ENCODE measurements at regions not wholly inside any gene's neighbourhood (a gene's known extent, or its start where the extent isn't known, plus 50 kb on each side); places are given as distances from the start of the nearest gene placed in this dataset.
A peak's percentile ranks its signal among the peaks of the same experiment; 100 is the strongest.
"Not testable (repeated sequence)": the region's sequence is repeated elsewhere in the genome, so short reads cannot be mapped to it uniquely, and the experiment has no call there.

- peak overlapping the region; percentile 96 for H3K27ac Mint-ChIP-seq
Observed at GRCh38 chr2:159880729-159881128, 82.7 kb upstream of the CD302 start.

DNA sequence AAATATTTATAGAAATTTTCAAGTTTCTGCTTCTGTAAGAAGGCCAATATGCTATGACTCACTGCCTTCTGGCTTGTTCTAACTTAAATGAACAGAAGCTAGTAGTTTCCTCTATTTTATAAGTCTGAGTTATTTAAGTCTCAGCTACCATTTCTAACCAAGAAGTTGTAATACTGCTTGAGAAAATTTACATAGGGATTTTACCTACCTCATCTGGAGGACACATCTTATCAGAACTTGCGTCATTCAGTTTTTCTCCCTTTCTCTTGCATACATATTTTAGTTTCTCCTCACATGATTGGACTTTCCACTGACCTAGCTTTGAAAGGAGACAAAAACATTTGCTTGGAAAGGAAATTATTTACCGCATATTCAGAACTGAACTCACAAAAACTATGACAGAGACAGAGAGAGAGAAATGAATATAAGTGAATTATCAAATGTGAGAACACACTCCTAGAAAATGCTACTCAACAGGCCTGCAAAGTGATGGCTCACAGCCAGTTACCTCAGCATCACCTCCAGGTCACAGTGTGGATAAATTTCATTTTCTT is 81.1 kb upstream of the CD302 start:
- peak overlapping the region; percentile 61 for H3K4me3 Mint-ChIP-seq
- H3K36me3 Mint-ChIP-seq (ENCODE audit: low read depth) = peaks cover 91% of the 10 kb centered on the region
- peaks cover 31% of the 10 kb centered on the region for H3K4me1 Mint-ChIP-seq
- H3K27me3 Mint-ChIP-seq = no peaks in the 10 kb centered on the region
- no peaks in the 10 kb centered on the region for H3K9me3 Mint-ChIP-seq
- H3K27ac Mint-ChIP-seq = peak overlapping the region; percentile 96
- peak; percentile 88 for ATAC-seq (replicated peaks)

More at GRCh38 chr2:159880729-159881128, 82.7 kb upstream of the CD302 start:
- no peak for ATAC-seq (replicated peaks)
- Mint-ChIP-seq H3K27me3 (no peaks in the 10 kb centered on the region), H3K4me1 (peaks cover 31% of the 10 kb centered on the region), H3K9me3 (no peaks in the 10 kb centered on the region), H3K4me3 (peak overlapping the region; percentile 61), H3K36me3 (ENCODE audit: low read depth) (peaks cover 97% of the 10 kb centered on the region)

GRCh38 chr2:159875083-159875482 is 77.1 kb upstream of the CD302 start:
- peaks cover 27% of the 10 kb centered on the region for H3K4me1 Mint-ChIP-seq
- peak overlapping the region; percentile 68 for H3K27ac Mint-ChIP-seq
- H3K4me3 Mint-ChIP-seq = peak overlapping the region; percentile 9
- peaks cover 88% of the 10 kb centered on the region for H3K36me3 Mint-ChIP-seq (ENCODE audit: low read depth)
- H3K27me3 Mint-ChIP-seq = no peaks in the 10 kb centered on the region
- no peaks in the 10 kb centered on the region for H3K9me3 Mint-ChIP-seq
- ATAC-seq (replicated peaks) = no peak

GRCh38 chr2:159873258-159873657 is 75.2 kb upstream of the CD302 start:
- no peak for ATAC-seq (replicated peaks)
- H3K4me3 Mint-ChIP-seq = no peak overlapping the region
- peaks cover 9% of the 10 kb centered on the region for H3K4me1 Mint-ChIP-seq
- H3K27me3 Mint-ChIP-seq = no peaks in the 10 kb centered on the region
- peaks cover 87% of the 10 kb centered on the region for H3K36me3 Mint-ChIP-seq (ENCODE audit: low read depth)
- H3K9me3 Mint-ChIP-seq = no peaks in the 10 kb centered on the region
- no peak overlapping the region for H3K27ac Mint-ChIP-seq

DNA sequence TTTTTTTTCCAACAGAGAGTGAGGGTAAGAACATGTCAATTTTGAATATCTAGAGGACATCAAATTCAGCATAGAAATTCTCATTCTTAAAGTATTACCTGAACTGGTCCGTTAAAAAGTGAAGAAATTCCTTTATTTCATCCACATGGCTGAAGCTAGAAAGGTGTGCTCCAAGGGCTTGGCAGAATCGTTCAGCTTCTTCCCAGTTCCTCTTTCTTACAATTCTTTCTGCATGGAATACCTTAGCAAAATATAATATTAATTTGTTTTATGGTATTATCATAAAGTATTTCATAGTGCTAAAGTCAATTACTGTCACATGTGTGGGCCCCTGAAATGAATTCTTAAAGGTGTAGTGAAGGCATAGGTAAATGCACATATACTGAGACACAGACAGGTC is 74.3 kb upstream of the CD302 start:
- Mint-ChIP-seq H3K4me3 (no peak overlapping the region), H3K4me1 (peaks cover 6% of the 10 kb centered on the region), H3K36me3 (ENCODE audit: low read depth) (peaks cover 87% of the 10 kb centered on the region), H3K27me3 (no peaks in the 10 kb centered on the region), H3K9me3 (no peaks in the 10 kb centered on the region), H3K27ac (no peak overlapping the region)
- no peak for ATAC-seq (replicated peaks)

DNA sequence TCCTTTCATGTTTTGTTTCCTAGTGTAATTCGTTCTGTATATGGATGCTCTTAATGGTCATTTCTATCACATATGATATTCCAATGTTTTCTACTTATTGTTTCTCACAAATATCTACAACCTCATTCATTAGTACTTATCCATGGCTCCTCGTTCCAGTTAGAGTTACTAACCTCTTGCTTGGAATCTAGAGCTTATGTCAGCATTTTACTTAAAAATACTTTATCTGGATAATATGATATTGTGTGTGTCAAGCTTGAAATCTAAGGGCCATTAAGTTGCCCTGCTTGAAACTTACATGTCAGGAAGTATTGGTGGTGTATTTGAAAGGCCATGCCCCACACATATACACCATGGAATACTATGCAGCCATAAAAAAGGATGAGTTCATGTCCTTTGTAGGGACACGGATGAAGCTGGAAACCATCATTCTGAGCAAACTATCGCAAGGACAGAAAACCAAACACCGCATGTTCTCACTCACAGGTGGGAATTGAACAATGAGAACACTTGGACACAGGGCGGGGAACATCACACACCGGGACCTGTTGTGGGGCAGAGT is 70.7 kb upstream of the CD302 start:
- H3K4me1 Mint-ChIP-seq; H3K9me3 Mint-ChIP-seq; H3K27ac Mint-ChIP-seq; H3K27me3 Mint-ChIP-seq; ATAC-seq (replicated peaks); H3K4me3 Mint-ChIP-seq: not testable (repeated sequence)
- H3K36me3 Mint-ChIP-seq (ENCODE audit: low read depth) = peaks cover 98% of the 10 kb centered on the region

DNA sequence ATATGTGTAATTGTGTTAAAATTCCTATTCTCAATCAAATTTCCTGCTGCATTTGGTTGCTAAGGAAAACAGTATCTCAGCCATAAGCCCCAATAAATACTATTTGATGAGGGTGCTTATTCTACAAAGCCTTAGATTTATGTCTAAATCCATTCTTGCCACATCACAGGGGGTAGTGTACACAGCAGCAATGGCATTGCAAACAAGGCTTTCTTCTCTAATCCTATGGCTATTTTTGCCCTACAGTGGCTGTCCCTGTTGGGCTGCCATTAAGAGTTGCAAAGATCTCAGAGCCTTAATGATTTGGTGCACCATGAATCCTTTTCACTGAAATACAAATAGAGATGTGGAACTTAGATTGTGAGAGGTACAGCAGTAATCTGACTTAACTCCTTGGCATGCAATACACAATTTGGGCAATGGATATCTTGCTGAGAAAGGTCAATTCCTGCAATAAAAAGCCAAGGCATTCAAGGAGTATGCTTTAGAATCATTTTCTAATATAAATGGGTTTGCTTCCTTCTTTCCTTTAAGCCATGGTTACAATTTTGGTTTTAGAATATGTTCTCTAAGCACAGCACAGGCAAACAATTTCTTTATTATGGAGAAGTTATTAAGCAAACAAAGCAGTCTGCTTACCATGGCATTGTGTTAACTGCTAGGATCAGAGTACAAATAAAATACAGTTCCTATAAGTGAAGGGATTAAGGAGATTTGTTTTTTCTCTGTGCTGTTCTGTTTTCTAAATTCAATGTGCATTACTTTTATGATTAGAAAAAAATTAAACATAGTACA is 69.8 kb upstream of the CD302 start:
- Mint-ChIP-seq H3K4me1 (no peaks in the 10 kb centered on the region), H3K36me3 (ENCODE audit: low read depth) (peaks cover 99% of the 10 kb centered on the region), H3K27me3 (no peaks in the 10 kb centered on the region), H3K9me3 (no peaks in the 10 kb centered on the region), H3K27ac (no peak overlapping the region), H3K4me3 (no peak overlapping the region)
- no peak for ATAC-seq (replicated peaks)

DNA sequence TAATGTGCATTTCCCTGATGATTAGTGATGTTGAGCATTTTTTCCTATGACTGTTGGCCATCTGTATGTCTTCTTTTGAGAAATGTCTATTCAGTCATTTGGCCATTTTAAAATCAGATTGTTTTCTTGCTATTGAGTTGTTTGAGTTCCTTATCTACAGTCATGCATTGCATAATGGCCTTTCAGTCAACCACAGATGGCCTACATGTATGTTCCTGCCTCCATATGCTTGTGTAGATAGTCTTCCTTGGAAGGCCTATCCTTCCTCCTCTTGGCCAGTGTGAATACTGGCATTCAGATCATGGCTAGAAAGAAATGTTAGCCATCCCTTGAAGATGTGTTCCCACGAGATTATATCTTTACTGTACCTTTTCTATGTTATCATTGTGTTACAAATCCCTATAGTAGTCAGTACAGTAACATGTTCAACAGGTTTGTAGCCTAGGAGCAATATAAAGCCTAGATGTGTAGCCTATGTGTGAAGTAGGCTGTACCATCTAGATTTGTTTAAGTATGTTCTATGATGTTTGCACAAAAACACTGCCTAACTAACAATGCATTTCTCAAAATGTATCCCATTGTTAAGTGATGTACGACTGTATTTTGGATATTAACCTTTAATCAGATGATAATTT is 65.6 kb upstream of the CD302 start:
- Mint-ChIP-seq H3K4me3 (no peak overlapping the region), H3K9me3 (no peaks in the 10 kb centered on the region), H3K36me3 (ENCODE audit: low read depth) (peaks cover 97% of the 10 kb centered on the region), H3K4me1 (no peaks in the 10 kb centered on the region), H3K27ac (no peak overlapping the region), H3K27me3 (no peaks in the 10 kb centered on the region)
- no peak for ATAC-seq (replicated peaks)

DNA sequence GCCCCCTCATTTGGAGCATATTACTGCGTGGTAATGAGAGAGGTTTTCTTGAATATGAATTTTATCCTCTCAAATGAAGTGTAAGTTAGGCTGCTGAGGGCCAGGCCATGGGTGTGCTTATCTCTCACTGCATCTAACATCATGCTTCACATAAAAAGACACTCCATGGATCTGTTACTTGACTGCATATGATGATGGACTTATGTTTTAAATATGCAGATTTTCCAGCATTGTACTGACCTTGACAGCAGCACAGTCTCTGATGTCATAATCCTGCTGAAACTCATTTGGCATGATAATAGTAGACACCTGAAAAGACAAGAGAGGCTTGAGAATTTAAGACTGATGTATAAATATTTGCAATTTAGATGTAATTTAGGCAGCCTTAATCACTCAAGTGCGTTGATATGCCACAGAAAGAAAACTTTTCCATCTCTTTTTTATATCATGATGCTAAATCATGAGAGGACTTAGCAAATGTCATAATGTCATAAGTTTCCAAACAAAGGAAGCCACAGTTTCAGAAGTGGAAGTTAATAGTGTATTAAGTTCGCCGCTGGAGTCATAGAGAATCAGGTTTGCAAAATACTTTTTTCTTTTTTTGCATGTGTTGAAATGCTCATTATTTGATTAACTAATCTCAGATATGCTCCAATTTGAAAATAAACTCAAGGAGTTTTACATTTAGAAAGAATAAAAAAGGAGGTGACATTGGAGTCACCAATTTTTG is 62.7 kb upstream of the CD302 start:
- H3K4me3 Mint-ChIP-seq = no peak overlapping the region
- H3K27ac Mint-ChIP-seq = no peak overlapping the region
- H3K9me3 Mint-ChIP-seq = no peaks in the 10 kb centered on the region
- H3K27me3 Mint-ChIP-seq = no peaks in the 10 kb centered on the region
- H3K4me1 Mint-ChIP-seq = no peaks in the 10 kb centered on the region
- H3K36me3 Mint-ChIP-seq (ENCODE audit: low read depth) = peaks cover 96% of the 10 kb centered on the region
- no peak for ATAC-seq (replicated peaks)

- Mint-ChIP-seq H3K4me3 (no peak overlapping the region), H3K27ac (peak overlapping the region; percentile 81), H3K9me3 (no peaks in the 10 kb centered on the region), H3K36me3 (ENCODE audit: low read depth) (peaks cover 96% of the 10 kb centered on the region), H3K27me3 (no peaks in the 10 kb centered on the region), H3K4me1 (no peaks in the 10 kb centered on the region)
- peak; percentile 62 for ATAC-seq (replicated peaks)
Observed at GRCh38 chr2:159859583-159859982, 61.6 kb upstream of the CD302 start.

DNA sequence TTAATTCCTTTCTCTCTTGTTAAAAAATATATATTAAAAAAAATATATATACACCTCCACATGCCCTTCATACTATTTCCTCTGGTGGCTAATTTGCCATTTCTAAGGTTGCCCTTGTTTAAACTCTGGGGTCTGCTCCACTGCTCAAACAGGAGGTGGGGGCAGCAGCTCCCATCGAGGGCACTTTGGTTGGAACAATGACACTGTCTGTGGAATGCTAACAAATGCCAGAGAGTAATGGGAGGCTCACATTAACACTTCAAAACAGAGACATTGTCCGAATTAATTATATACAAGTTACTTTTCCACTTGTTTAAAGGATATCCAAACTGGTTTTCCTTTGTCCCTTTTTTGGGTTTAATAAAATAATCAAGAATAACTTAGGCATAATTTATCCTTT is 58.8 kb upstream of the CD302 start:
- no peak for ATAC-seq (replicated peaks)
- Mint-ChIP-seq H3K36me3 (ENCODE audit: low read depth) (peaks cover 96% of the 10 kb centered on the region), H3K9me3 (no peaks in the 10 kb centered on the region), H3K27me3 (no peaks in the 10 kb centered on the region), H3K4me3 (no peak overlapping the region), H3K27ac (no peak overlapping the region), H3K4me1 (no peaks in the 10 kb centered on the region)

- Mint-ChIP-seq H3K27me3 (no peaks in the 10 kb centered on the region), H3K36me3 (ENCODE audit: low read depth) (peaks cover 98% of the 10 kb centered on the region), H3K27ac (no peak overlapping the region), H3K9me3 (no peaks in the 10 kb centered on the region), H3K4me3 (no peak overlapping the region), H3K4me1 (no peaks in the 10 kb centered on the region)
- ATAC-seq (replicated peaks) = no peak
Observed at GRCh38 chr2:159855557-159856061, 57.6 kb upstream of the CD302 start.

GRCh38 chr2:159855143-159855542 is 57.1 kb upstream of the CD302 start:
- ATAC-seq (replicated peaks) = no peak
- H3K36me3 Mint-ChIP-seq (ENCODE audit: low read depth) = peaks cover 98% of the 10 kb centered on the region
- H3K27ac Mint-ChIP-seq = no peak overlapping the region
- no peaks in the 10 kb centered on the region for H3K9me3 Mint-ChIP-seq
- H3K27me3 Mint-ChIP-seq = no peaks in the 10 kb centered on the region
- no peak overlapping the region for H3K4me3 Mint-ChIP-seq
- no peaks in the 10 kb centered on the region for H3K4me1 Mint-ChIP-seq

- Mint-ChIP-seq H3K27me3 (no peaks in the 10 kb centered on the region), H3K27ac (no peak overlapping the region), H3K36me3 (ENCODE audit: low read depth) (peaks cover 98% of the 10 kb centered on the region), H3K4me1 (no peaks in the 10 kb centered on the region), H3K9me3 (no peaks in the 10 kb centered on the region), H3K4me3 (no peak overlapping the region)
- no peak for ATAC-seq (replicated peaks)
Observed at GRCh38 chr2:159854481-159854880, 56.5 kb upstream of the CD302 start.
